CD14-positive monocyte (primary cell): ENCODE measurements at regions not wholly inside any gene's neighbourhood (a gene's known extent, or its start where the extent isn't known, plus 50 kb on each side); places are given as distances from the start of the nearest gene placed in this dataset.

Source experiments
- DNase-seq, 3 donors: peaks; one replicate each; pipeline ENCODE4 v3.0.0-alpha.2; 2011 to 2022
- H2AFZ ChIP-seq: 2 replicates; pipeline ENCODE4 v1.6.0; 2012; ENCODE audit warnings: mild to moderate bottlenecking, low read depth, low read length, inconsistent platforms; ENCODE audit not compliant: insufficient read depth, poor library complexity, severe bottlenecking
- H3K27ac ChIP-seq, 2 donors: 1 replicate in 1 of 2; 2 replicates in 1 of 2; pipeline ENCODE4 v1.5.1; 2012 to 2013; ENCODE audit warnings: low read length in 2 of 2, control low read depth in 1 of 2, inconsistent platforms in 1 of 2, low read depth in 1 of 2, mild to moderate bottlenecking in 1 of 2
- H3K27me3 ChIP-seq, 2 donors: one replicate each; pipeline versions ENCODE4 v1.6.0 to v1.6.1; 2011 to 2013; ENCODE audit warnings: low read length in 2 of 2; ENCODE audit not compliant: control insufficient read depth in 2 of 2, insufficient read depth in 2 of 2
- H3K36me3 ChIP-seq, 2 donors: replicated peaks in 1 of 2; 1 replicate in 1 of 2; 2 replicates in 1 of 2; pipeline versions ENCODE4 v1.5.1 to v1.6.1; 2012 to 2013; ENCODE audit warnings: low read length in 2 of 2, control low read depth in 1 of 2, inconsistent platforms in 1 of 2, mild to moderate bottlenecking in 1 of 2; ENCODE audit not compliant: insufficient read depth in 2 of 2, control insufficient read depth in 1 of 2
- H3K4me1 ChIP-seq, 2 donors: 1 replicate in 1 of 2; 2 replicates in 1 of 2; pipeline versions ENCODE4 v1.5.1 to v1.6.1; 2012 to 2013; ENCODE audit warnings: low read length in 2 of 2, control low read depth in 1 of 2, inconsistent platforms in 1 of 2, mild to moderate bottlenecking in 1 of 2, moderate library complexity in 1 of 2; ENCODE audit not compliant: insufficient read depth in 2 of 2, control insufficient read depth in 1 of 2
- H3K4me2 ChIP-seq: replicated peaks from 2 replicates; pipeline ENCODE3; 2012; ENCODE audit warnings: low read length, moderate library complexity, mild to moderate bottlenecking; ENCODE audit not compliant: poor library complexity, severe bottlenecking; ENCODE audit errors: extremely low read depth
- H3K4me3 ChIP-seq, 3 experiments: fragments of 200-600 bp in 1 of 3; sonication (generic) in 1 of 3; replicated peaks in 1 of 3; 1 replicate in 2 of 3; 2 replicates in 1 of 3; pipeline ENCODE4 v1.5.1; 2011 to 2013; ENCODE audit warnings: low read length in 3 of 3, mild to moderate bottlenecking in 3 of 3, control low read depth in 2 of 3, low read depth in 2 of 3, inconsistent platforms in 1 of 3, moderate library complexity in 1 of 3
- H3K79me2 ChIP-seq: 2 replicates; pipeline ENCODE4 v1.6.0; 2012; ENCODE audit warnings: mild to moderate bottlenecking, control low read depth, inconsistent platforms, low read length, moderate library complexity; ENCODE audit not compliant: insufficient read depth
- H3K9ac ChIP-seq: 2 replicates; pipeline ENCODE4 v1.6.0; 2017; ENCODE audit warnings: low read length, mild to moderate bottlenecking; ENCODE audit not compliant: insufficient read depth, poor library complexity, severe bottlenecking
- H3K9me3 ChIP-seq, 2 donors: replicated peaks in 1 of 2; 1 replicate in 1 of 2; 2 replicates in 1 of 2; pipeline versions ENCODE4 v1.5.1 to v1.6.1; 2012 to 2013; ENCODE audit warnings: low read length in 2 of 2, control low read depth in 1 of 2; ENCODE audit not compliant: control insufficient read depth in 1 of 2, insufficient read depth in 1 of 2
- H4K20me1 ChIP-seq: 2 replicates; pipeline ENCODE4 v1.6.0; 2012; ENCODE audit warnings: mild to moderate bottlenecking, low read length, control low read depth, moderate library complexity; ENCODE audit not compliant: insufficient read depth
- H3K27ac Mint-ChIP-seq, 7 donors: one replicate each; pipeline ENCODE4 v1.8.0; 2020; ENCODE audit warnings: mild to moderate bottlenecking in 7 of 7, mixed read lengths in 7 of 7, moderate library complexity in 6 of 7, inconsistent platforms in 2 of 7
- H3K27me3 Mint-ChIP-seq, 3 donors: one replicate each; pipeline ENCODE4 v1.8.0; 2021 to 2022; ENCODE audit warnings: low read depth in 3 of 3, mild to moderate bottlenecking in 3 of 3, mixed read lengths in 3 of 3, moderate library complexity in 3 of 3, inconsistent platforms in 1 of 3
- H3K36me3 Mint-ChIP-seq, 2 donors: one replicate each; pipeline ENCODE4 v1.8.0; 2020; ENCODE audit warnings: mixed read lengths in 2 of 2, inconsistent platforms in 1 of 2, mild to moderate bottlenecking in 1 of 2
- H3K4me1 Mint-ChIP-seq: one replicate; pipeline ENCODE4 v1.8.0; 2020; ENCODE audit warnings: mild to moderate bottlenecking, mixed read lengths
- H3K4me3 Mint-ChIP-seq, 2 donors: one replicate each; pipeline ENCODE4 v1.8.0; 2020; ENCODE audit warnings: mild to moderate bottlenecking in 2 of 2, mixed read lengths in 2 of 2, moderate library complexity in 1 of 2
- H3K9me3 Mint-ChIP-seq, 7 donors: one replicate each; pipeline ENCODE4 v1.8.0; 2020 to 2022; ENCODE audit warnings: mixed read lengths in 7 of 7, mild to moderate bottlenecking in 6 of 7, moderate library complexity in 6 of 7, inconsistent platforms in 2 of 7
- WGBS: methylation state at CpG from one replicate; pipeline ENCODE4 v1.1.5; 2013; ENCODE audit warnings: missing lambda C conversion rate; ENCODE audit not compliant: insufficient coverage; 5-methylcytosine and 5-hydroxymethylcytosine counted together
- intact Hi-C, 2 donors: fragments of 100-400 bp; cut with micrococcal nuclease; formaldehyde crosslinking; loops; one replicate each; pipeline versions ENCODE4 v1.15.0 to v1.15.1; 2023
- TF ChIP-seq, protein P1 (sequence below): fragments of 200-600 bp; IDR thresholded peaks from one replicate; pipeline ENCODE4 v1.8.0; 2022; ENCODE audit warnings: antibody characterized with exemption, mild to moderate bottlenecking

DNA sequence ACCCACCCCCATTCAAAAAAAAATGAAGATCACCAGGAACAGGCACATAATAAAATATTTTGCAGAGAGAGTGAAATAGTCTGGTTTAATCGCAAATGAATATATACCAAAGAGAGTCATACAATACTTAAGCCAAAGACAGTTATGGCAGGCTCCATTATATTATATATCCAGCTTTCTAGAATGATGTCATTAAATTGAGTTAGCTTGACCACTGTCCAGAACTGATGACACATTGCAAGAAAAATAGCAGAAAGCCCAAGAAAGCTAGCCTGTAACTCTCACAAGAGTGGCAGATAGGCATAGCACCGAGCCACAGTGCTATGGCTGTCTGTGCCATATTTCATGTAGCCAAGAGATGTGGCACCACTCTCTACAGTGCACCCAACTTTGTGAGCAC is 231.9 kb upstream of the SEMA6D start:
- TF ChIP-seq, protein P1, sequence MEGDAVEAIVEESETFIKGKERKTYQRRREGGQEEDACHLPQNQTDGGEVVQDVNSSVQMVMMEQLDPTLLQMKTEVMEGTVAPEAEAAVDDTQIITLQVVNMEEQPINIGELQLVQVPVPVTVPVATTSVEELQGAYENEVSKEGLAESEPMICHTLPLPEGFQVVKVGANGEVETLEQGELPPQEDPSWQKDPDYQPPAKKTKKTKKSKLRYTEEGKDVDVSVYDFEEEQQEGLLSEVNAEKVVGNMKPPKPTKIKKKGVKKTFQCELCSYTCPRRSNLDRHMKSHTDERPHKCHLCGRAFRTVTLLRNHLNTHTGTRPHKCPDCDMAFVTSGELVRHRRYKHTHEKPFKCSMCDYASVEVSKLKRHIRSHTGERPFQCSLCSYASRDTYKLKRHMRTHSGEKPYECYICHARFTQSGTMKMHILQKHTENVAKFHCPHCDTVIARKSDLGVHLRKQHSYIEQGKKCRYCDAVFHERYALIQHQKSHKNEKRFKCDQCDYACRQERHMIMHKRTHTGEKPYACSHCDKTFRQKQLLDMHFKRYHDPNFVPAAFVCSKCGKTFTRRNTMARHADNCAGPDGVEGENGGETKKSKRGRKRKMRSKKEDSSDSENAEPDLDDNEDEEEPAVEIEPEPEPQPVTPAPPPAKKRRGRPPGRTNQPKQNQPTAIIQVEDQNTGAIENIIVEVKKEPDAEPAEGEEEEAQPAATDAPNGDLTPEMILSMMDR: no peak
- H3K4me2 ChIP-seq: no peak overlapping the region
- no peaks in the 10 kb centered on the region for H3K79me2 ChIP-seq
- H4K20me1 ChIP-seq: no peaks in the 10 kb centered on the region
- no peaks in the 10 kb centered on the region for H3K27me3 ChIP-seq
- WGBS: no CpG with 5 or more reads among the region's 2 CpGs
- H3K9me3 ChIP-seq: no peaks in the 10 kb centered on the region
- H3K27ac Mint-ChIP-seq: no peak overlapping the region
- H2AFZ ChIP-seq: no peak overlapping the region
- peaks cover 2 to 8% (median 2%) of the 10 kb centered on the region in 3 donors for H3K27me3 Mint-ChIP-seq
- peaks cover 0 to 7% (median 4%) of the 10 kb centered on the region in 7 donors for H3K9me3 Mint-ChIP-seq
- no peaks in the 10 kb centered on the region for H3K36me3 Mint-ChIP-seq
- DNase-seq: no peak
- H3K4me1 Mint-ChIP-seq: peaks cover 6% of the 10 kb centered on the region
- H3K9ac ChIP-seq: no peak overlapping the region
- H3K36me3 ChIP-seq: no peaks in the 10 kb centered on the region
- H3K4me3 Mint-ChIP-seq: no peak overlapping the region
- H3K4me1 ChIP-seq: peaks cover 0 to 8% of the 10 kb centered on the region in 2 donors
- H3K4me3 ChIP-seq: no peak overlapping the region
- no peak overlapping the region for H3K27ac ChIP-seq
- intact Hi-C loops: no loop called here

DNA sequence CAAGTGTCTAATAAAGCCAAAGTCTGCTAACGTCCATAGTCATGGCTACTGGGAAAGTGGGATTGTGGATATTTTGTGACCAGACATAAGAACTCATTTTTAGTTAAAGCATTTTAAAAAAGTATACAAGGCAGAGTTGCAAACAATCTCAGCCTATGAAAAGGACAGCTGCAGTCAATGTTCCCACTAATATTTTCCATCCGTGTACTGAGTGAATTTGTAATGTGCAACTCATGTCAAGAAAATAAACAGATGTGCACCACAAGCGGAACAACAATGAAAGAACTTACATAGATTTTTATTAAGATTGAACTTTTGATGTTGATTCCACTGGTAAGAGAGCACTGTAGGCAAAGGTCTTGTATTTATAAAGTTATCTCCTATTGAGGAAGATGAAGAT is 231.3 kb upstream of the SEMA6D start:
- Mint-ChIP-seq H3K36me3 (no peaks in the 10 kb centered on the region), H3K4me3 (no peak overlapping the region), H3K9me3 (peaks cover 0 to 7% (median 4%) of the 10 kb centered on the region in 7 donors), H3K27ac (no peak overlapping the region), H3K27me3 (peaks cover 2 to 8% (median 4%) of the 10 kb centered on the region in 3 donors), H3K4me1 (peaks cover 6% of the 10 kb centered on the region)
- no peak overlapping the region for H3K4me3 ChIP-seq
- no peaks in the 10 kb centered on the region for H4K20me1 ChIP-seq
- TF ChIP-seq, protein P1: no peak
- DNase-seq: no peak
- intact Hi-C loops: no loop called here
- H3K36me3 ChIP-seq: no peaks in the 10 kb centered on the region
- H3K79me2 ChIP-seq: no peaks in the 10 kb centered on the region
- WGBS: no CpG with 5 or more reads among the region's 3 CpGs
- no peak overlapping the region for H3K4me2 ChIP-seq
- no peaks in the 10 kb centered on the region for H3K27me3 ChIP-seq
- H3K4me1 ChIP-seq: peaks cover 0 to 8% of the 10 kb centered on the region in 2 donors
- H3K9me3 ChIP-seq: no peaks in the 10 kb centered on the region
- no peak overlapping the region for H3K9ac ChIP-seq
- H3K27ac ChIP-seq: no peak overlapping the region
- H2AFZ ChIP-seq: no peak overlapping the region
